PFSK-1 (cell line): ENCODE measurements at regions not wholly inside any gene's neighbourhood (a gene's known extent, or its start where the extent isn't known, plus 50 kb on each side); places are given as distances from the start of the nearest gene placed in this dataset.

Source experiments
- POLR2AphosphoS5 ChIP-seq: IDR thresholded peaks from 2 replicates; pipeline ENCODE4 v1.6.1; 2012; ENCODE audit warnings: low read depth, mild to moderate bottlenecking, control low read depth, low read length, moderate library complexity
- SIN3A ChIP-seq: IDR thresholded peaks from 2 replicates; pipeline ENCODE4 v1.6.1; 2012; ENCODE audit warnings: mild to moderate bottlenecking, low read length, moderate library complexity, borderline replicate concordance; ENCODE audit not compliant: insufficient read depth
- TF ChIP-seq, protein P1 (sequence below), 2 experiments: IDR thresholded peaks; 2 replicates each; pipeline versions ENCODE4 v1.6.1 to v1.8.0; 2011 to 2012; ENCODE audit warnings: low read depth in 2 of 2, low read length in 2 of 2, control low read depth in 1 of 2, inconsistent platforms in 1 of 2, mild to moderate bottlenecking in 1 of 2, moderate library complexity in 1 of 2; ENCODE audit not compliant: insufficient read depth in 1 of 2

DNA sequence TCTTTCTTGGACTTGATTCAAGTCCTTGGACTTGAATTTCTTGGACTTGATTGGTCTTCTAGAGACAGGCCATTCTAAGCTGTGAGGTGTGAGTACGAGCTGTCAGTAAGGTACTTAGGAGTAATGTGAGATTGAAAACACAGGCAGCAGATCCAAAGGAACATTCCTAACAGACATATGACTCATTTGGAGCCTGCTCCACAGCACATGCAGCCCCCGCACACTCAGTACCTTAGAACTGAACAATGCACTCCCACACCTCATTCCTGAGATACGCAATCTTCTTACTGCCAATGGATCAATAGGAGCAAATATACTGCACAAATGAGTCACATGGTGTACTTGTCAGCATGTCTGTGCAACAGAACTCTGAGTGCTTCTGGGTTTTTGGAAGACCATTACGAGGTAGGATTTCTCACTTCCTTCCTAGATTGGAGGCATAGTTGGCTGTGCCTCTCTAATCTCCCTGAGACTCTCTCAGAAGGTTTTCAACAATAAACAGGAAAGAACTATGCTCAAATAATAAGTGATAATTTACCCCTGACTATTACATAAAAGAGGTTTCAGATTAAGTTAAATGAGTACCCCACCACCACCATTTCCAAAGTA, 243.1 kb downstream of the KCNA4 start:
- TF ChIP-seq, protein P1, sequence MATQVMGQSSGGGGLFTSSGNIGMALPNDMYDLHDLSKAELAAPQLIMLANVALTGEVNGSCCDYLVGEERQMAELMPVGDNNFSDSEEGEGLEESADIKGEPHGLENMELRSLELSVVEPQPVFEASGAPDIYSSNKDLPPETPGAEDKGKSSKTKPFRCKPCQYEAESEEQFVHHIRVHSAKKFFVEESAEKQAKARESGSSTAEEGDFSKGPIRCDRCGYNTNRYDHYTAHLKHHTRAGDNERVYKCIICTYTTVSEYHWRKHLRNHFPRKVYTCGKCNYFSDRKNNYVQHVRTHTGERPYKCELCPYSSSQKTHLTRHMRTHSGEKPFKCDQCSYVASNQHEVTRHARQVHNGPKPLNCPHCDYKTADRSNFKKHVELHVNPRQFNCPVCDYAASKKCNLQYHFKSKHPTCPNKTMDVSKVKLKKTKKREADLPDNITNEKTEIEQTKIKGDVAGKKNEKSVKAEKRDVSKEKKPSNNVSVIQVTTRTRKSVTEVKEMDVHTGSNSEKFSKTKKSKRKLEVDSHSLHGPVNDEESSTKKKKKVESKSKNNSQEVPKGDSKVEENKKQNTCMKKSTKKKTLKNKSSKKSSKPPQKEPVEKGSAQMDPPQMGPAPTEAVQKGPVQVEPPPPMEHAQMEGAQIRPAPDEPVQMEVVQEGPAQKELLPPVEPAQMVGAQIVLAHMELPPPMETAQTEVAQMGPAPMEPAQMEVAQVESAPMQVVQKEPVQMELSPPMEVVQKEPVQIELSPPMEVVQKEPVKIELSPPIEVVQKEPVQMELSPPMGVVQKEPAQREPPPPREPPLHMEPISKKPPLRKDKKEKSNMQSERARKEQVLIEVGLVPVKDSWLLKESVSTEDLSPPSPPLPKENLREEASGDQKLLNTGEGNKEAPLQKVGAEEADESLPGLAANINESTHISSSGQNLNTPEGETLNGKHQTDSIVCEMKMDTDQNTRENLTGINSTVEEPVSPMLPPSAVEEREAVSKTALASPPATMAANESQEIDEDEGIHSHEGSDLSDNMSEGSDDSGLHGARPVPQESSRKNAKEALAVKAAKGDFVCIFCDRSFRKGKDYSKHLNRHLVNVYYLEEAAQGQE (IDR thresholded peaks at IDR 0.05; ENCODE audit: insufficient read depth in 1 of 2, low read depth in 2 of 2, low read length in 2 of 2): no peak
- no peak for TF ChIP-seq POLR2AphosphoS5
- TF ChIP-seq SIN3A: no peak
